ENCODE measurements at regions not wholly inside any gene's neighbourhood (a gene's known extent, or its start where the extent isn't known, plus 50 kb on each side); places are given as distances from the start of the nearest gene placed in this dataset.

- TF ChIP-seq NRF1 (IDR thresholded peaks at IDR 0.05; ENCODE audit: low read depth, low read length) (no peak), ELF1 (IDR thresholded peaks at IDR 0.05) (no peak), SIN3A (IDR thresholded peaks at IDR 0.05; ENCODE audit: borderline replicate concordance, low read depth, low read length) (no peak), EZH2phosphoT487 (IDR thresholded peaks at IDR 0.05; ENCODE audit: borderline replicate concordance, low read depth) (no peak), FOXM1 (IDR thresholded peaks at IDR 0.05; ENCODE audit: low read depth) (no peak), GABPA (IDR thresholded peaks at IDR 0.05; ENCODE audit: low read depth) (no peak), REST (IDR thresholded peaks at IDR 0.05; ENCODE audit: low read depth, low read length) (no peak), JUND (IDR thresholded peaks at IDR 0.05) (no peak), POLR2AphosphoS5 (IDR thresholded peaks at IDR 0.05; ENCODE audit: low read depth, low read length) (no peak), TEAD4 (IDR thresholded peaks at IDR 0.05; ENCODE audit: borderline replicate concordance, insufficient read depth) (no peak)
- TF ChIP-seq, protein P1, sequence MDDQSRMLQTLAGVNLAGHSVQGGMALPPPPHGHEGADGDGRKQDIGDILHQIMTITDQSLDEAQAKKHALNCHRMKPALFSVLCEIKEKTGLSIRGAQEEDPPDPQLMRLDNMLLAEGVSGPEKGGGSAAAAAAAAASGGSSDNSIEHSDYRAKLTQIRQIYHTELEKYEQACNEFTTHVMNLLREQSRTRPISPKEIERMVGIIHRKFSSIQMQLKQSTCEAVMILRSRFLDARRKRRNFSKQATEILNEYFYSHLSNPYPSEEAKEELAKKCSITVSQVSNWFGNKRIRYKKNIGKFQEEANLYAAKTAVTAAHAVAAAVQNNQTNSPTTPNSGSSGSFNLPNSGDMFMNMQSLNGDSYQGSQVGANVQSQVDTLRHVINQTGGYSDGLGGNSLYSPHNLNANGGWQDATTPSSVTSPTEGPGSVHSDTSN (IDR thresholded peaks at IDR 0.05): no peak
- TF ChIP-seq, protein P2, sequence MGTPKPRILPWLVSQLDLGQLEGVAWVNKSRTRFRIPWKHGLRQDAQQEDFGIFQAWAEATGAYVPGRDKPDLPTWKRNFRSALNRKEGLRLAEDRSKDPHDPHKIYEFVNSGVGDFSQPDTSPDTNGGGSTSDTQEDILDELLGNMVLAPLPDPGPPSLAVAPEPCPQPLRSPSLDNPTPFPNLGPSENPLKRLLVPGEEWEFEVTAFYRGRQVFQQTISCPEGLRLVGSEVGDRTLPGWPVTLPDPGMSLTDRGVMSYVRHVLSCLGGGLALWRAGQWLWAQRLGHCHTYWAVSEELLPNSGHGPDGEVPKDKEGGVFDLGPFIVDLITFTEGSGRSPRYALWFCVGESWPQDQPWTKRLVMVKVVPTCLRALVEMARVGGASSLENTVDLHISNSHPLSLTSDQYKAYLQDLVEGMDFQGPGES (IDR thresholded peaks at IDR 0.05; ENCODE audit: low read depth, low read length): no peak
- TF ChIP-seq, protein P3, sequence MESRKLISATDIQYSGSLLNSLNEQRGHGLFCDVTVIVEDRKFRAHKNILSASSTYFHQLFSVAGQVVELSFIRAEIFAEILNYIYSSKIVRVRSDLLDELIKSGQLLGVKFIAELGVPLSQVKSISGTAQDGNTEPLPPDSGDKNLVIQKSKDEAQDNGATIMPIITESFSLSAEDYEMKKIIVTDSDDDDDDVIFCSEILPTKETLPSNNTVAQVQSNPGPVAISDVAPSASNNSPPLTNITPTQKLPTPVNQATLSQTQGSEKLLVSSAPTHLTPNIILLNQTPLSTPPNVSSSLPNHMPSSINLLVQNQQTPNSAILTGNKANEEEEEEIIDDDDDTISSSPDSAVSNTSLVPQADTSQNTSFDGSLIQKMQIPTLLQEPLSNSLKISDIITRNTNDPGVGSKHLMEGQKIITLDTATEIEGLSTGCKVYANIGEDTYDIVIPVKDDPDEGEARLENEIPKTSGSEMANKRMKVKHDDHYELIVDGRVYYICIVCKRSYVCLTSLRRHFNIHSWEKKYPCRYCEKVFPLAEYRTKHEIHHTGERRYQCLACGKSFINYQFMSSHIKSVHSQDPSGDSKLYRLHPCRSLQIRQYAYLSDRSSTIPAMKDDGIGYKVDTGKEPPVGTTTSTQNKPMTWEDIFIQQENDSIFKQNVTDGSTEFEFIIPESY (IDR thresholded peaks at IDR 0.05; ENCODE audit: borderline replicate concordance, low read depth): no peak
- 86% methylated on average over 3 of the region's 3 CpGs for WGBS (ENCODE audit: low lambda C conversion rate)
- ChIA-PET POLR2A (no interaction called here), CTCF (no interaction called here)
- Histone ChIP-seq H3K9me3 (0 out of 2 replicates have a peak, but pooled peaks cover 3% of the 10 kb centered on the region), H4K20me1 (ENCODE audit: insufficient read depth) (no peaks in the 10 kb centered on the region), H3K27ac (ENCODE audit: low read depth in 2 of 2, low read length in 1 of 2) (no peak overlapping the region), H2AFZ (ENCODE audit: low read depth) (no peak overlapping the region), H3K4me2 (no peak overlapping the region), H3K4me1 (ENCODE audit: control insufficient read depth in 1 of 2, insufficient read depth in 2 of 2, low read depth in 1 of 2, low read length in 1 of 2) (peaks cover 0 to 3% of the 10 kb centered on the region in 2 experiments; a peak in 2 of 4 replicates), H3K79me2 (ENCODE audit: insufficient read depth) (no peaks in the 10 kb centered on the region), H3K36me3 (replicated peaks in 1 of 2; ENCODE audit: control insufficient read depth in 1 of 2, insufficient read depth in 2 of 2, low read length in 1 of 2) (no peaks in the 10 kb centered on the region), H3K9ac (no peak overlapping the region), H3K9me2 (no peaks in the 10 kb centered on the region), H3K4me3 (ENCODE audit: low read depth in 2 of 2, low read length in 1 of 2) (no peak overlapping the region), H3F3A (replicated peaks; ENCODE audit: insufficient read depth) (no peaks in the 10 kb centered on the region), H3K27me3 (ENCODE audit: insufficient read depth) (no peaks in the 10 kb centered on the region)
- DNase-seq: no peak
Observed at GRCh38 chr15:39016706-39017105, 452.1 kb upstream of the RASGRP1 start.

All from SK-N-SH (cell line).